Neural crest cell (in vitro differentiated cells): ENCODE measurements at regions not wholly inside any gene's neighbourhood (a gene's known extent, or its start where the extent isn't known, plus 50 kb on each side); places are given as distances from the start of the nearest gene placed in this dataset.

Source experiments
- DNase-seq: peaks from one replicate; pipeline ENCODE4 v3.0.0; 2021; ENCODE audit warnings: low read depth, mixed read lengths, low spot score
- H3K27ac Mint-ChIP-seq: one replicate; pipeline ENCODE4 v1.8.0; 2021; ENCODE audit warnings: mild to moderate bottlenecking, mixed read lengths; ENCODE audit not compliant: unreplicated experiment
- H3K27me3 Mint-ChIP-seq: 2 replicates; pipeline ENCODE4 v1.8.0; 2021; ENCODE audit warnings: low read depth, mild to moderate bottlenecking, mixed read lengths
- H3K36me3 Mint-ChIP-seq: 2 replicates; pipeline ENCODE4 v1.8.0; 2021; ENCODE audit warnings: low read depth, mild to moderate bottlenecking, mixed read lengths
- H3K4me1 Mint-ChIP-seq: 2 replicates; pipeline ENCODE4 v1.8.0; 2021; ENCODE audit warnings: mixed read lengths
- H3K4me3 Mint-ChIP-seq: one replicate; pipeline ENCODE4 v1.8.0; 2021; ENCODE audit warnings: mild to moderate bottlenecking, mixed read lengths
- H3K9me3 Mint-ChIP-seq: 2 replicates; pipeline ENCODE4 v1.8.0; 2021; ENCODE audit warnings: mixed read lengths
- TF ChIP-seq, protein P1 (sequence below): fragments of 200-600 bp; sonication (generic); conservative IDR thresholded peaks from 2 replicates; pipeline ENCODE4 v1.5.0; 2021; ENCODE audit warnings: antibody characterized with exemption, mild to moderate bottlenecking

DNA sequence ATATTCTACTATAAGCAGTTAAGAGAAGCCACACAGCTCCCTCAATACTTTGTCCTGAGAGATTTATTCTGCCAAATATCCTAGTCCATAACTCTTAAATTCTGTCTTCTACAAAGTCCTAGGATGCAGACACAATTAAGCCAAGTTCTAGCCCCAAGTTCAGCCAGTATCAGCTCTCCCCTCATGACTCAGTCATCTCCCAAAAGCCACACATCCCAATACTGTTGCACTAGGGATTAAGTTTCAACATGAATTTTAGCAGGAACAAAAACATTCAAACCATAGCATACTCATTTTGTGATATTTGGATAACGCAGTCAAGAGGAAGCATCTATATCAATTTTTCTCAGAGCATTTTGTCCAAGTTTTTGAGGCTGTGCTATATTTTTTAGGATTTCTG, 277.4 kb downstream of the FZD1 start:
- Mint-ChIP-seq H3K9me3 (peaks cover 5% of the 10 kb centered on the region), H3K36me3 (no peaks in the 10 kb centered on the region), H3K4me3 (no peak overlapping the region), H3K27ac (peak overlapping the region; percentile 24), H3K4me1 (no peaks in the 10 kb centered on the region), H3K27me3 (no peaks in the 10 kb centered on the region)
- no peak for DNase-seq
- TF ChIP-seq, protein P1, sequence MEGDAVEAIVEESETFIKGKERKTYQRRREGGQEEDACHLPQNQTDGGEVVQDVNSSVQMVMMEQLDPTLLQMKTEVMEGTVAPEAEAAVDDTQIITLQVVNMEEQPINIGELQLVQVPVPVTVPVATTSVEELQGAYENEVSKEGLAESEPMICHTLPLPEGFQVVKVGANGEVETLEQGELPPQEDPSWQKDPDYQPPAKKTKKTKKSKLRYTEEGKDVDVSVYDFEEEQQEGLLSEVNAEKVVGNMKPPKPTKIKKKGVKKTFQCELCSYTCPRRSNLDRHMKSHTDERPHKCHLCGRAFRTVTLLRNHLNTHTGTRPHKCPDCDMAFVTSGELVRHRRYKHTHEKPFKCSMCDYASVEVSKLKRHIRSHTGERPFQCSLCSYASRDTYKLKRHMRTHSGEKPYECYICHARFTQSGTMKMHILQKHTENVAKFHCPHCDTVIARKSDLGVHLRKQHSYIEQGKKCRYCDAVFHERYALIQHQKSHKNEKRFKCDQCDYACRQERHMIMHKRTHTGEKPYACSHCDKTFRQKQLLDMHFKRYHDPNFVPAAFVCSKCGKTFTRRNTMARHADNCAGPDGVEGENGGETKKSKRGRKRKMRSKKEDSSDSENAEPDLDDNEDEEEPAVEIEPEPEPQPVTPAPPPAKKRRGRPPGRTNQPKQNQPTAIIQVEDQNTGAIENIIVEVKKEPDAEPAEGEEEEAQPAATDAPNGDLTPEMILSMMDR: no peak

DNA sequence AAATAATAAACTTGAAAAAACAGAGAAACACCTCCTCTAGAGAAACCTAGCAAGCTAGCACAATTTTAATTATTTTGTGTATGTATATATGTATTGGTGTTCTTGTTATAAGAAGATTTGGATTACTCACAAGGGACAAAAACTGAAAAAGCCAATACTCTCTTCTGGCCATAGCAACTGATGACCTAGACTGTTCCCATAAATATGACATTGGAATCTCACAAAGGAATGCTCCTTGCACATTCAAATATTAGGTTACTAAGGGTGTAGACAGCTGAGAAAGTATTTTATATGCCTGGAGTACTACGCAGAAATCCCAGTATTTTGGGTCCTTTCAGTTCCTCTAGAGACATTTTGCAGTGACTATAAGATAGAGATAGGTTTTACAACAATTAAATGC, 279.4 kb downstream of the FZD1 start:
- Mint-ChIP-seq H3K4me3 (no peak overlapping the region), H3K36me3 (no peaks in the 10 kb centered on the region), H3K9me3 (peaks cover 5% of the 10 kb centered on the region), H3K4me1 (no peaks in the 10 kb centered on the region), H3K27ac (no peak overlapping the region), H3K27me3 (no peaks in the 10 kb centered on the region)
- TF ChIP-seq, protein P1: no peak
- no peak for DNase-seq

DNA sequence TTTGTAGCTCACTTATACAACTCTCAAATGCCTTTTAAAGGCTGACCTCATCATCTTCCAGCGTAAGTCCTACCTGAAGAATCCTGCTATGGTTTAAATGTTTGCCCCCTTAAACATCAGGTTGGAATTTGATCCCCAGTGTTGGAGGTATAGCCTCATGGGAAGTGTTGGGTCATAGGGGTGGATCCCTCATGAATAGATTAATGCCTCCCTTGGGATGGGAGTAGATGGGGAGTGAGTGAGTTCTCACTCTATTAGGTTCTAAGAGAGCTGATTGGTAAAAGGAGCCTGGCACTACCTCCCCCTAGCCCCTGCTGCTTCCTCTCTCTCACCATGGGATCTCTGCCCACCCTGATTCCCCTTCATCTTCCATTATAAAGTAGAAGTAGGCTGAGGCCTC, 285.6 kb downstream of the FZD1 start:
- Mint-ChIP-seq H3K4me1 (peaks cover 4% of the 10 kb centered on the region), H3K27ac (no peak overlapping the region), H3K4me3 (no peak overlapping the region), H3K27me3 (no peaks in the 10 kb centered on the region), H3K9me3 (no peaks in the 10 kb centered on the region), H3K36me3 (no peaks in the 10 kb centered on the region)
- DNase-seq: no peak
- TF ChIP-seq, protein P1: no peak

DNA sequence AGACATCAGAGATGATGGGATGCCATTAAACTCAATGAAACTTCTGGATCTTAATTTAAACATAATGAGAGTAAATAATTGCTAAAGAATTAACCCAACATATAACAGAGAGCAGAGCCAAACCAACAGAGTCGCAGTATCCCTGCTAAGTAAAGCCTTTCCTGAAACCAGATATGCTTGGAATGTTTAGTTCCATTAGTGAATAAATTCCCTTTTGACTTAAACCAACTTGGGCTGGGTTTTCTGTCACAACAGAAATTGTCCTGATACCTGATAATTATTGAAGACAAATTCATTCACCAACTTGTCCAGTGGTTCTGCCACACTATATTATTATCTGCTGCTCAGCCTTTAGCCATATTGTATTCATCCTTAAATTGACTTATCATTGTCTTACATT, 286.7 kb downstream of the FZD1 start:
- Mint-ChIP-seq H3K27me3 (no peaks in the 10 kb centered on the region), H3K27ac (no peak overlapping the region), H3K36me3 (no peaks in the 10 kb centered on the region), H3K4me1 (peaks cover 7% of the 10 kb centered on the region), H3K4me3 (no peak overlapping the region), H3K9me3 (no peaks in the 10 kb centered on the region)
- TF ChIP-seq, protein P1: no peak
- no peak for DNase-seq

DNA sequence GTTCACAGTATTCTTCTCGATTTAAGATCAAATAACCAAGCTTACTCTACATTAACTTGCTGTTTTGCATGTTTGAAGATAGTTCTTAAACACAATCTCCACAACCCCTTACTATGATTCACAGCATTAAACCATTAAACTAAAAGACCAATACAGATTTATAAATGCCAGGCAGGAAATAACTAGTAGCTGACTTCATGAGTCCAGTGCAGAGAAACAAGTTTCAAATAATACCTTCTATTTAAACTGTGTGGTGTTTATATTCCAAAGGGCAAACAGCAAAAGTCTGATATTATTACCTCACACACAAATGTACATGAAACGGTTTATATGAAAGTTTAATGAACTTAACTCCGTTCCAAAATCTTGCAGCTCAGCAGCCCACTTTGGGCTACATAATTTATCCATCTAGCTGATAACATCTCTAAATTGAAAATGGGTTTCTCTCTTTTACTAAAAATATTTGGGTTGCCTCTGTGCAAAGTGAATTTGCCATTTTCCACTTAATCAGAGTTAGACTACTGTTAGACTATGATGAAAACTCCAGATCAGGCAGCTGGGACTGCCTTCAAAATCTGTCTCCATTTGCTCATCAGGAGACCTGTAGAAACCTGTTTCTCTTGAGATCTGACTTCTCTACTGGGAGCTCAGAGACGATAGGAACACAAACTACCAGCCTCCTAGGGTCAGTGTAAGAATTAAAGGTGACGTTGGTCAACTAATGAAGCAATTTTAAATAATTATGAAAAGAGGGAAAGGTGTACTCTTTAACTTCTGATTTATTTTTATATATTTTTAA, 287.3 kb downstream of the FZD1 start:
- TF ChIP-seq, protein P1: no peak
- no peak overlapping the region for H3K4me3 Mint-ChIP-seq
- peaks cover 7% of the 10 kb centered on the region for H3K4me1 Mint-ChIP-seq
- no peak overlapping the region for H3K27ac Mint-ChIP-seq
- H3K36me3 Mint-ChIP-seq: no peaks in the 10 kb centered on the region
- H3K9me3 Mint-ChIP-seq: no peaks in the 10 kb centered on the region
- no peaks in the 10 kb centered on the region for H3K27me3 Mint-ChIP-seq
- no peak for DNase-seq
